Mesenchymal stem cell (in vitro differentiated cells and primary cell): ENCODE measurements at regions not wholly inside any gene's neighbourhood (a gene's known extent, or its start where the extent isn't known, plus 50 kb on each side); places are given as distances from the start of the nearest gene placed in this dataset. TPM values are rescaled to one million over a fixed set of nuclear protein-coding genes. Genes with fewer than 3 reads are reported as not detected.

Source experiments
- DNase-seq: peaks from one replicate; pipeline ENCODE4 v3.0.0-alpha.2; 2013
- H2AFZ ChIP-seq: one replicate; pipeline ENCODE4 v1.6.1; 2013; ENCODE audit warnings: low read depth, mild to moderate bottlenecking, control low read depth, inconsistent platforms, low read length, moderate library complexity
- H2AK5ac ChIP-seq: 2 replicates; pipeline ENCODE4 v1.6.1; 2013; ENCODE audit warnings: low read length, moderate library complexity, mild to moderate bottlenecking, inconsistent platforms; ENCODE audit not compliant: severe bottlenecking
- H2BK120ac ChIP-seq: one replicate; pipeline ENCODE4 v1.6.1; 2013; ENCODE audit warnings: low read depth, mild to moderate bottlenecking, inconsistent platforms, low read length, moderate library complexity
- H2BK12ac ChIP-seq, 2 experiments: one replicate each; pipeline ENCODE4 v1.6.1; 2013; ENCODE audit warnings: inconsistent platforms in 2 of 2, low read length in 2 of 2, mild to moderate bottlenecking in 2 of 2, moderate library complexity in 2 of 2, control low read depth in 1 of 2
- H2BK15ac ChIP-seq: one replicate; pipeline ENCODE4 v1.6.1; 2013; ENCODE audit warnings: mild to moderate bottlenecking, low read depth, inconsistent platforms; ENCODE audit not compliant: poor library complexity, severe bottlenecking
- H2BK5ac ChIP-seq: 2 replicates; pipeline ENCODE4 v1.6.1; 2013; ENCODE audit warnings: low read depth, mild to moderate bottlenecking, low read length, control low read depth, inconsistent platforms; ENCODE audit not compliant: poor library complexity, severe bottlenecking
- H3K14ac ChIP-seq, 2 experiments: one replicate each; pipeline ENCODE4 v1.6.1; 2013; ENCODE audit warnings: inconsistent platforms in 2 of 2, low read length in 2 of 2, control low read depth in 1 of 2, mild to moderate bottlenecking in 1 of 2, moderate library complexity in 1 of 2
- H3K18ac ChIP-seq, 2 experiments: one replicate each; pipeline ENCODE4 v1.6.1; 2013; ENCODE audit warnings: inconsistent platforms in 2 of 2, low read length in 2 of 2, control low read depth in 1 of 2, low read depth in 1 of 2, mild to moderate bottlenecking in 1 of 2
- H3K23ac ChIP-seq, 2 experiments: one replicate each; pipeline ENCODE4 v1.6.1; 2013; ENCODE audit warnings: inconsistent platforms in 2 of 2, low read length in 2 of 2, mild to moderate bottlenecking in 2 of 2, moderate library complexity in 2 of 2, control low read depth in 1 of 2
- H3K27ac ChIP-seq: 2 replicates; pipeline ENCODE4 v1.5.1; 2013; ENCODE audit warnings: mild to moderate bottlenecking, moderate library complexity, low read length, control low read depth, inconsistent platforms; ENCODE audit not compliant: poor library complexity, severe bottlenecking
- H3K27me3 ChIP-seq, 2 experiments: 2 replicates each; pipeline versions ENCODE4 v1.6.1 to v1.7.0; 2013; ENCODE audit warnings: low read length in 2 of 2, mild to moderate bottlenecking in 2 of 2, moderate library complexity in 2 of 2, control low read depth in 1 of 2, inconsistent platforms in 1 of 2; ENCODE audit not compliant: control insufficient read depth in 1 of 2, insufficient read depth in 1 of 2
- H3K36me3 ChIP-seq, 2 experiments: 2 replicates each; pipeline versions ENCODE4 v1.6.1 to v1.7.0; 2013; ENCODE audit warnings: low read length in 2 of 2, control low read depth in 1 of 2, inconsistent platforms in 1 of 2, low read depth in 1 of 2, mild to moderate bottlenecking in 1 of 2; ENCODE audit not compliant: insufficient read depth in 2 of 2, control insufficient read depth in 1 of 2
- H3K4ac ChIP-seq, 2 experiments: one replicate each; pipeline ENCODE4 v1.6.1; 2013; ENCODE audit warnings: inconsistent platforms in 2 of 2, low read length in 2 of 2, mild to moderate bottlenecking in 2 of 2, moderate library complexity in 2 of 2, control low read depth in 1 of 2, low read depth in 1 of 2
- H3K4me1 ChIP-seq: 2 replicates; pipeline ENCODE4 v1.6.1; 2013; ENCODE audit warnings: low read depth, low read length, control low read depth; ENCODE audit not compliant: control insufficient read depth, insufficient read depth
- H3K4me2 ChIP-seq: 2 replicates; pipeline ENCODE4 v1.6.1; 2013; ENCODE audit warnings: low read length, mild to moderate bottlenecking, inconsistent platforms; ENCODE audit not compliant: poor library complexity, severe bottlenecking
- H3K4me3 ChIP-seq, 2 experiments: 2 replicates each; pipeline versions ENCODE4 v1.5.1 to v1.7.0; 2013; ENCODE audit warnings: low read length in 2 of 2, mild to moderate bottlenecking in 2 of 2, control low read depth in 1 of 2, low read depth in 1 of 2; ENCODE audit not compliant: insufficient read depth in 1 of 2
- H3K79me1 ChIP-seq: replicated peaks from 2 replicates; pipeline ENCODE4 v1.6.1; 2013; ENCODE audit warnings: mild to moderate bottlenecking, control low read depth, low read length, inconsistent platforms; ENCODE audit not compliant: poor library complexity, severe bottlenecking
- H3K9ac ChIP-seq: 2 replicates; pipeline ENCODE4 v1.7.0; 2013; ENCODE audit warnings: mild to moderate bottlenecking, low read length, moderate library complexity
- H3K9me3 ChIP-seq: 2 replicates; pipeline ENCODE4 v1.7.0; 2013; ENCODE audit warnings: mild to moderate bottlenecking, low read length; ENCODE audit not compliant: control insufficient read depth
- H4K8ac ChIP-seq: one replicate; pipeline ENCODE4 v1.6.1; 2013; ENCODE audit warnings: inconsistent platforms, mild to moderate bottlenecking, low read length, moderate library complexity
- H4K91ac ChIP-seq: one replicate; pipeline ENCODE4 v1.6.1; 2013; ENCODE audit warnings: mild to moderate bottlenecking, low read length, inconsistent platforms
- WGBS: methylation state at CpG from one replicate; pipeline ENCODE4 v1.1.7; 2013; ENCODE audit warnings: mixed read lengths; 5-methylcytosine and 5-hydroxymethylcytosine counted together
- small RNA-seq: library from polyadenylated mRNA; stranded (forward); fragments of <200 nt; extraction: miRNeasy Mini kit (QIAGEN cat#:217004); gene quantifications from one replicate; pipeline ENCODE3, GENCODE V24; 2013; ENCODE audit warnings: low read depth

DNA sequence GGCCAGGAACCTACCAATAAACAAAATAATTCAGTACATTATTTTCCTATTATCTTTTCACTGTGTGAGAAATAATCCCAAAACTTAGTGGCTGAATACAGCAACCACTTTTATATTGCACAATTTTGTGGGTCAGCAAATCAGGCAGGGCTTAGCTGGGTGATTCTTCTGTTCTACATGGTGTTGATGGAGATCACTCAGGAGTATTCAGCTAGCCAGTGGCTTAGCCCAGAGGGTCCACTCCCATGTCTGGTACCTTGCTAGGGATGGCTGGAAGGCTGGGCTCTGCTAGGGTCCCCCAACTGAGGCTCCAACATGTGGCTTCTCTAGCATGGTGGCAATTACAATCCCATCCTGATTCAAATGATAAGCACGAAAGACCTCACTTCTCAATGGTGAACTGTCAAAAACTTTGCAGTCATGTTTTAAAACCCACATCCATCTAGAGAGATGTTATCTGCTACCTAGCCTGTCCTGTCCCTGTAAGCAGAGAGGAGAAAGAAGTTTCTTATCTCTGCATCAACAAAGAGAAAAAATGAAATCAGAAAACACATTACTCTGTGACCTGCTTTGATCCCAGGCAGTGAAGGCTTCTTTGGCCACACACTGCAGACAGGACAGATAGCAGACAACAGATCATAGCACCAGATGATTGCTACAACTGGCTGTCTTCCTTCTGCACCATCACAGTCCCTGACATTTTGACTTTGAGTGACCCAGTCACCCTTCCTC, 51.0 kb upstream of the MYL2 start:
- H3K23ac ChIP-seq, result no peak overlapping the region
- no peak overlapping the region for H2AFZ ChIP-seq
- WGBS, result 40% methylated on average over 1 of the region's 1 CpG
- H3K27me3 ChIP-seq, result peaks cover 13 to 31% of the 10 kb centered on the region in 2 experiments
- no peak overlapping the region for H2BK120ac ChIP-seq
- no peak overlapping the region for H3K18ac ChIP-seq
- H3K27ac ChIP-seq, result no peak overlapping the region
- no peak overlapping the region for H3K4ac ChIP-seq
- no peak overlapping the region for H2BK12ac ChIP-seq
- H3K36me3 ChIP-seq, result no peaks in the 10 kb centered on the region
- no peak overlapping the region for H2BK5ac ChIP-seq
- H2BK15ac ChIP-seq, result no peak overlapping the region
- H4K8ac ChIP-seq, result no peak overlapping the region
- H2AK5ac ChIP-seq, result no peak overlapping the region
- no peak overlapping the region for H4K91ac ChIP-seq
- H3K9me3 ChIP-seq, result peaks cover 3% of the 10 kb centered on the region
- no peaks in the 10 kb centered on the region for H3K4me1 ChIP-seq
- H3K4me3 ChIP-seq, result no peak overlapping the region
- H3K4me2 ChIP-seq, result no peak overlapping the region
- H3K79me1 ChIP-seq, result no peaks in the 10 kb centered on the region
- H3K9ac ChIP-seq, result no peak overlapping the region
- DNase-seq, result no peak
- H3K14ac ChIP-seq, result no peak overlapping the region

Small RNA genes in the stretch of these regions (small RNA-seq; reads per million reads assigned to genes)
- gene MIR6760, result not detected
